ELR (cell line): ENCODE measurements at regions not wholly inside any gene's neighbourhood (a gene's known extent, or its start where the extent isn't known, plus 50 kb on each side); places are given as distances from the start of the nearest gene placed in this dataset.
A peak's percentile ranks its signal among the peaks of the same experiment; 100 is the strongest.

Experiments used
- DNase-seq: peaks from one replicate; pipeline ENCODE4 v3.0.0-alpha.2; 2015; ENCODE audit warnings: low read depth

- no peak for DNase-seq
Measured at GRCh38 chr1:53378061-53378460, 50.2 kb upstream of the LRP8 start.

DNA sequence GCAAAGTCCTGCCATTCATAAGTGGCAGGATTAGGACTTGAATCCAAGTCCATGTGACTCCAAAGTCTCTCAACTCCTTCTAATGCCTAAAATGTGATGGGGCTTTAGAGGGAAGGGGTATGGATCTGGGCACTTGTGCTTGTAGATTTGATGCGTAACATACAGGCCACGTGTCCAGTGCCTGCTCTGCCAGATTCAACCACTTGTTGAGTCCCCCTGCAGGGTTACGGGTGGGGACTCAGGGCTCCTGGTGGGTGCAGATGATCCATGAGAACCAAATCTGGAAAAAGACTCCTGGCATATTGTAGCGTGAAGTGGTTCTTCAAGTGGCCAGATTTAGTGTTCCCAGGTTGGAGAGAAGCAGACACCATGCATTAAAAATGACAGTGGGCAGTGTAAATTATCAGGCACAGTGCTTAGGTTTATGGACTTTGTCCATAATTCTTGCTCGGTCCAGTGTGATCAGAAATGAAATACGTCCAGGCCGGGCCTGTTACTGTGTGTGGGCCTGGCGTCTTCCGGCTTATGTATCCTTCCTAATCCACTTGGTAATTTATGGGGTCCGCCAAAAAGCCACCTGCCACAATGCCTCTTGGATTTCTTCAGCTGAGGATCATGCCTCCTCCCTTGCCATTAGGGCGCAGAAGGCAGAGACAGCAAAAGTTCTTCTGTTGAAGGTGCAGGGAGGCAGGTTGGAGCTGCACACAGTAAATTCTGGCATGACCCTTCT is 51.2 kb upstream of the LRP8 start:
- DNase-seq = no peak

DNA sequence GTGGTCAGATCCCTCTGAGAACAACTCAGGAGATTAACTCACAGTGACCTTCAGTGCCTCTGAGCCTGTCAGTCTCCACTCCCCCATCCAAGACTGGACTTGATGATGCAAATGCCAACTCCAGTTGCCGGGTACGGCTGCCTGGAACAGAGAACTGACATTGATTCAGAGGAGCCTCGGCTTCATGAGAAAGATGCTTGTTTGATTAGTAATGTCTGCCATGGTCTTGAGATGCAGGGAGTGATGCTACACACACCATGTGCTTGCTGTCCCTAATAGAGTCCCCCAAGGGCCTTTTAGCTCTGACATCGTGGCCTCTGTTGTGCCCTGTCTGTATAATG is 51.8 kb upstream of the LRP8 start:
- no peak for DNase-seq

GRCh38 chr1:53380296-53380695 is 52.4 kb upstream of the LRP8 start:
- no peak for DNase-seq

- peak; percentile 88 for DNase-seq
Measured at GRCh38 chr1:53381790-53382401, 54.0 kb upstream of the LRP8 start.

GRCh38 chr1:53383136-53383870 is 55.4 kb upstream of the LRP8 start:
- no peak for DNase-seq

- DNase-seq = no peak
Measured at GRCh38 chr1:53384796-53385195, 56.9 kb upstream of the LRP8 start.

- DNase-seq = no peak
Measured at GRCh38 chr1:53385276-53386225, 57.7 kb upstream of the LRP8 start.

- DNase-seq = no peak
Measured at GRCh38 chr1:53388963-53389362, 61.1 kb upstream of the LRP8 start.

DNA sequence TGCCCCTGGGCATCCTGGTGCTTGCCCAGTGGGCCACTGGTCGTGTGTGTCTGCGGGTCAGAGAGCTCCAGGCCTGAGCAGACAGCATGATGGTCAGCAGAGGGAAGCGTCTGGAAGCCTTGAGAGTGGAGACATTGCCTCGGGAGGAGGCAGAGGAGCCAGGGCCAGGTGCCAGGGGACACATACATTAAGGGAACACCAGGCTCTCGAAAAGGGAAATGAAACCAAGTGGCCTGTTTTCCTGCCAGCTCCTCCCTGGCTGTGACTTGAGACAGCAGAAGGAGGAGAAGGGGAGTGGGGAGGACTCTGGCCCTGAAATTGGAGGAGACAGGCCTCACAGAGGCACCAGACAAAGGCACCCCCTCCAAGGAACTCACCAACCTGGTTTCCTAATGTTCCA is 62.4 kb upstream of the LRP8 start:
- no peak for DNase-seq

- DNase-seq = no peak
Measured at GRCh38 chr1:53390736-53391135, 62.9 kb upstream of the LRP8 start.

DNA sequence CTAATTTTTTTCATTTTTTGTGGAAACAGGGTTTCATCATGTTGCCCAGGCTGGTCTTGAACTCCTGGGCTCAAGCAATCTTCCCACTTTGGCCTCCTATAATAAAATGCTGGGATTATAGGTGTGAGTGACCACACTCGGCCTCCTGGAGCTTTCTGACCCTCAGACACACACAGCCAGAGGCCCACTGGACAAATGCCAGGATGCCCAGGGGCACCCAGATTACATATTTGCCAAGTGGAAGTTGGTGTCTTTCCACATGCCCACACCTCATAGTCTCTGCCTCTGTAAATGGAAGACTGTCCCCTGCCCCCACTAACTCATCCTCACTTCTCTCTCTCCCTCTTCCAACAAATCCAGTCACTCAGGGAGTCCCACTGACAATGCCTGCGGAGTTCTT is 63.4 kb upstream of the LRP8 start:
- no peak for DNase-seq

GRCh38 chr1:53391982-53392381 is 64.1 kb upstream of the LRP8 start:
- DNase-seq = peak; percentile 23

DNA sequence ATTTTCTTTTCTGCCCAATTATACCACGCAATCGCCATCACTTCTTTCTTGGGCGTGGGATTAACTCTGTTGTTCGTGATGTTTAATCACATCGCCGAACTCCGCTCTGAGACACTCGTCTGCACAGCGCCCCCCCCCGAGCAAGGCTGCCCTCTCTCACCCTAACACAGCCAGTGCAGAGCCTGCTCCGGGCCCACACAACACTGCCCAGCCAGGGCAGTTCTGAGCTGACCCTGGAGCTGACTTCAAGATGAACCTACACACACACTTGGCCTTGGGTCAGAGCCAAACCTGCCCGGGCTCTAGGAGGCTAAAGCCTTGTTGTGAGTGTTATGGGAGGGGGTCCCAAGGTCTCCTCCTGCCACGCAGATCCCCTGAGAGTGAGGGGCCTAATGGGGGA is 64.6 kb upstream of the LRP8 start:
- DNase-seq = no peak

DNA sequence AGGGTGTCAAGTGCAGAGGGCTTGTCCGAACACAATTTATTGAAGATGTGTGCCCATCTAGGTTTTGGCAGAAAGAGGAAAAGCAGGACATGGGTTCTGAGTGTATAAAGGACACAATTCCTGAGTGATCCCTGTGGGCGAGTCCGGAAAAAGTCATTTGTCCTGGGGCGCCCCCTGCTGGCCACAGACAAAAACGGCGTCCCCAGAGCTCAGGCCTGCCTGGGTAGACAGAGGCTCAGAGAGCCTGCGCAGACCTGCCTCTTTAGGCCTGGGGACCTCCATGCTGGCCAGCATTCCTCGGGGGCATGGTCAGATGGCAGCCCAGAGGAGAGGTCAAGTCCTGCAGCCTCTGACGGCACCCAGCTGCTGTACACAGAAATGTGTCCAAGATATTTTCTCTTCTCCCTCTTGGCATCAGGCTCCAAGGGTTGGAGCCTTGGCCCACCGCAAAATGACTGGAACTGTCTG is 65.5 kb upstream of the LRP8 start:
- peak; percentile 73 for DNase-seq

DNA sequence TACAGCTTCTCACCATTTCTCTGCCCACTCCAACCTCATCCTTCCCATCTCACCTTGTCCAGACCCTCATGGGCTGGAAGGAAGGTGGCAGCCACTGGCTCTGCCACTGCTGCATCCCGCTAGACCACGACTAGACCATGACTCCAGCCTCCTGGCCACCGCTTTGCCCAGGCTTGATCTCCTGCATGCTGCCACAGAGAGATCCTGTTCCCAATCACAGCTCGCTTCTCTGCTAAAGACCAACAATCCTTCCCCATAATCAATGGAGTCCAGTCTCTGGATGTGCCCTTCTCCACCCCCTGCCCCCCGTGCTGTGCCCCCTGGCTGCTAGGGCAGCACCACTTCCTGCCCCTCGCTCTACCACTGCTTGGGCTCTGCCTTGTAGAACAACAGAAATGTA is 64.9 kb upstream of the DMRTB1 start:
- DNase-seq = no peak

DNA sequence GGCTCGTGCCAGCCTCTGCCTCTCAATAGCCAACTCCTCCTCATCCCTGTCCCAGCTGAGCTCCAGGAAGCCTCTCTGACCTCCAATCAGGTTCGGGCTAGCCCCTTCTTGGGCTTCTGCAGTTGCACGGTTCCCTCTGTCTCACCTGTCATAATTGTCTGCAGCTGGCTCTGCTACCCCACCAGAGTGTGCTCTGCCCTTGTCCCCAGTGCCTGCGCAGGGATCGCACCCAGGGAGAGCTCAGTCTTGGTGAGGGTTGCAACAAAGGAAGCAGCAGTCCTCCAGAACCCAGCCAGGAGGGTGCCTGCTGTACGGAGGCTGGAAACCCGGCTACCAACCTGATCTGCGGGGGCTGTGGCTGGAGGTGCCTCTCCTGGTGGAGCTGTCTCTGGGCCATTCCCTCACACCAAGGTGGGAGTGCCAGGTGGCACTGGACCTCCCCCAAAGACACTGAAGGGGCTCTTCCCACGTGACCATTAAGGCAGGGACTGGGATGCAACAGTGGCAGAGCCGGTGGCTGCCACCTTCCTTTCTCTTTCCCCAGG is 63.5 kb upstream of the DMRTB1 start:
- DNase-seq = no peak

DNA sequence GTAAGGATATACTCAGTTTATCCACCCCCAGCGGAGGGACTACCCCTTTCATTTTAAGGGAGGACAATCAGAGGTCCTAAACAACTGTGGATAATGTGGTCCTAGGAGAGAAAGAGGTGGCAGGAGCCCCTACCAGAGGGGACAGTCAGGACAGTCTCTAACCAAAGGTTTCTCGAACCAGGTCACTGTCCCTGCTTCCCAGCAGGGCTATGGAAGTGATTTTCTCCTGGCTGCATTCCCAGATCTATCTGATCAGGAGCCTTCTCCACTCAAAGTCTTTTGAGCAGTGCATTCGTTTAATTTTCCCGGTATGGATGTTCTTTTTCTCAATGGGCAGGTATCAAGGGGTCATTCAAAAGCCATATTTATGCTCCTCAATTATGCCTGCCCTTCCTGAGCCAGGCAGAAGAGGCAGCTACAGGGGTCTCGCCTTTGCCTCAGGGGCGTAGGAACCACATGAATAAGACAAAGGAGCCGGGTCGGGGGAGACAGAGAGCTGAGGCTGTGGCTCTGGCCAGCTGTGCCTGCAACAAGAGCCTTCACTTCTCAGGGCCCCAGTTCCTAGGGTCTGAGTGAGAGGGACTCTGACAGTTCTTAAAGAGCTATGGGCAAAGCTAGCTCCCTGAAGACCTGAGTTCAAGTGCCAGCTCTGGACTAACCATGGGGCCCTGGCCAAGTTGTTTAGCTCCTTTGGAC is 62.5 kb upstream of the DMRTB1 start:
- no peak for DNase-seq

- no peak for DNase-seq
Measured at GRCh38 chr1:53398091-53398490, 61.1 kb upstream of the DMRTB1 start.

DNA sequence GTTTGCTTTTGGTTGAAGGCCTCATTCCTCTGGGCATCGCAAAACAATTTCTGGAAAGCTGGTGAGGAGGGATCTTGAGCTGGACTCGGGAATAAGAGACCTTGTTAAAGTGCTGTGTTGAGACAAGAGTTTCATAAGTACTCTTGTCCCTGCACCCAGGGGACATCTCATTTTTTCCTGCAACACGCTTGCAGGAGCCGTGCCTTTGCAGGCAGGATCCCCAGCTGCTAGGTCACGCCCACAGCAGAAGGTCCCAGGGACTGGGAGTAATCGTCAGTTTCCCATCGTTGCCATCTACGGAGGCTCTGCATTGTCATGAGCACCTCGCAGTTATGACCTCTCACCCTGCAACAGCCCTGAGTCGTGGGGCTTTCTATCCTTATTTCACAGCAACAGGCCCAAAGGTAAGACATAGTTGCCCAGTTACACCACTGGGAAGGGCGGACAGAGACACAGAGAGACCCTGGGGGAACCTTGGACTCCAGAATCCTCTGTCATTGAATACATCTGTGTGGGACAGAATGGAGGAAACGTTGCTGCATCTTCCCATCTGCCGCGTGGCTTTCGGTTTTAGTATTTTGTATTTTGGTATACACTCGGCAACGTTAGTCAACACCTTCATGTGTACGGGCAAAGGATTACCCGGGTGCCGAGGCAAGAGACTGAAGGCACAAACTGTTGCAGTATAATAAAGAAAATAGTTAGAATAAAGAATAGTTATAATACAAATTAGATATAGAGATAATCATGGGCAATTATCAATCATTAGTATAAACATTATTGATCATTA is 60.4 kb upstream of the DMRTB1 start:
- no peak for DNase-seq
